Prostate gland (tissue), 2 donors: ENCODE measurements at regions not wholly inside any gene's neighbourhood (a gene's known extent, or its start where the extent isn't known, plus 50 kb on each side); places are given as distances from the start of the nearest gene placed in this dataset.

Experiments used
- DNase-seq: peaks from one replicate; pipeline ENCODE4 v3.0.0-alpha.2; 2019; ENCODE audit warnings: low spot score
- H3K27ac ChIP-seq, 2 donors: fragments of 200-600 bp; sonication (generic); 2 replicates each; pipeline ENCODE4 v1.5.1; 2017 to 2019
- H3K27me3 ChIP-seq: fragments of 200-600 bp; sonication (generic); replicated peaks from 2 replicates; pipeline ENCODE4 v1.5.1; 2019; ENCODE audit not compliant: insufficient read depth
- H3K36me3 ChIP-seq, 2 donors: fragments of 200-600 bp; sonication (generic); 1 replicate in 1 of 2; 2 replicates in 1 of 2; pipeline versions ENCODE4 v1.5.1 to v1.8.1; 2017 to 2019
- H3K4me1 ChIP-seq: fragments of 200-600 bp; sonication (generic); replicated peaks from 2 replicates; pipeline ENCODE4 v1.5.1; 2019
- H3K4me3 ChIP-seq, 2 donors: fragments of 200-600 bp; sonication (generic); 2 replicates each; pipeline ENCODE4 v1.5.1; 2017 to 2019
- H3K9me3 ChIP-seq: fragments of 200-600 bp; sonication (generic); 2 replicates; pipeline ENCODE4 v1.5.1; 2017
- CTCF ChIP-seq, 4 experiments: fragments of 200-600 bp in 2 of 4; fragments of 450-650 bp in 2 of 4; sonication (generic) in 2 of 4; IDR thresholded peaks; 1 replicate in 3 of 4; 2 replicates in 1 of 4; pipeline ENCODE4 v1.5.1; 2016 to 2019; ENCODE audit warnings: antibody characterized with exemption in 4 of 4, mild to moderate bottlenecking in 2 of 4, moderate library complexity in 2 of 4
- POLR2A ChIP-seq: fragments of 450-650 bp; IDR thresholded peaks from one replicate; pipeline ENCODE4 v1.6.1; 2016; ENCODE audit warnings: antibody characterized with exemption, mild to moderate bottlenecking
- POLR2AphosphoS5 ChIP-seq: sonication (generic); formaldehyde crosslinking; IDR thresholded peaks from one replicate; pipeline ENCODE4 v1.6.1; 2017; ENCODE audit warnings: antibody characterized with exemption
- WGBS: methylation state at CpG from one replicate; pipeline ENCODE4 v1.1.5; 2018; 5-methylcytosine and 5-hydroxymethylcytosine counted together
- intact Hi-C: fragments of 100-400 bp; cut with DNase I; formaldehyde crosslinking; loops from one replicate; pipeline ENCODE4 v1.14.2; 2022

DNA sequence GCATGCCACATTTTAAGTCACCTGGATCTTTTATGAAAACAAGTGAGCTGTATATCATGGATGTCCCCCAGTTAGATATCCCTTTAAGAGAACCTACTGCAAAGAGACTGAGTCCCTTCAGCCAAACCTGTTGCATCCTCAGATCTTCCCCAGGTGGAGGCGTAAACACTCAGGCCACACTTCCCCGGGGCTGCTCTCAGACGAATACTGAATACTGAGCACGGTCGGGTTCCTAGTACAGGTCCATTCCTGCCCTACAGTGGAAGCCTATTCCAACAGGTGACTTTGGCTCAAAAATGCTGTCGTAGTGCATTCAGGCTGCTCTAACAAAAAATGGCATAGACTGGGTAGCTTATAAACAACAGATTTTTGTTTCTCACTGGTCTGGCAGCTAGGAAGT is 320.2 kb upstream of the CLNK start:
- WGBS, result 61% methylated on average over 6 of the region's 6 CpGs
- Histone ChIP-seq H3K27ac (no peak overlapping the region), H3K27me3 (no peaks in the 10 kb centered on the region), H3K4me1 (no peaks in the 10 kb centered on the region), H3K36me3 (no peaks in the 10 kb centered on the region), H3K9me3 (no peaks in the 10 kb centered on the region), H3K4me3 (no peak overlapping the region)
- no peak for TF ChIP-seq POLR2AphosphoS5
- TF ChIP-seq POLR2A, result no peak
- intact Hi-C loops, result no loop called here
- no peak for DNase-seq

GRCh38 chr4:11002961-11003360 is 318.4 kb upstream of the CLNK start:
- H3K27ac ChIP-seq, result no peak overlapping the region
- no peaks in the 10 kb centered on the region for H3K36me3 ChIP-seq
- no peaks in the 10 kb centered on the region for H3K27me3 ChIP-seq
- H3K9me3 ChIP-seq, result no peaks in the 10 kb centered on the region
- no peaks in the 10 kb centered on the region for H3K4me1 ChIP-seq
- intact Hi-C loops, result no loop called here
- 88% methylated on average over 2 of the region's 2 CpGs for WGBS
- DNase-seq, result no peak
- no peak overlapping the region for H3K4me3 ChIP-seq
- TF ChIP-seq POLR2A (no peak), CTCF (IDR thresholded peaks at IDR 0.05) (no peak), POLR2AphosphoS5 (no peak)

GRCh38 chr4:10998846-10999245 is 314.3 kb upstream of the CLNK start:
- H3K27me3 ChIP-seq, result no peaks in the 10 kb centered on the region
- TF ChIP-seq POLR2AphosphoS5 (no peak), POLR2A (no peak), CTCF (IDR thresholded peaks at IDR 0.05) (no peak)
- H3K9me3 ChIP-seq, result no peaks in the 10 kb centered on the region
- no peak for DNase-seq
- intact Hi-C loops, result no loop called here
- H3K27ac ChIP-seq, result no peak overlapping the region
- no peak overlapping the region for H3K4me3 ChIP-seq
- no peaks in the 10 kb centered on the region for H3K36me3 ChIP-seq
- no peaks in the 10 kb centered on the region for H3K4me1 ChIP-seq
- 88% methylated on average over 1 of the region's 1 CpG for WGBS

DNA sequence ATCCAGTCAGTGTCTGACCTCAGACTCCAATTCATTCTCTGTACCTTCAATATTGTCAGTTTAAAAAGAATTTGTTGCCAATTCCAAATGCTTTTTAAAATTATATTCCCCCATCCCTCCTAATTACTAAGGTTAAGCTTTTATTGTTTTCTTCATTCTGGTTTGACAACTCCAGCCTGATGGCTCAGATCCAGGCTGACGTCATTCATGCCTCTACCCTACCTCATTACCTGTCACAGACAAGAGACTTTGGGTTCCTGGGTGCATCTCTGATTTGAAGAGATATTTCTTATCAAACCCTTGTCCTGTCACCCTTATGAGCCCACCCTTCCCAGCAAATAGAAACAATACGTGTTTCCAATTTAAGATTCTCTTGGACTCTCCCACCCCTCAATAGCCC is 300.2 kb upstream of the CLNK start:
- no peak overlapping the region for H3K4me3 ChIP-seq
- no peaks in the 10 kb centered on the region for H3K9me3 ChIP-seq
- no peaks in the 10 kb centered on the region for H3K4me1 ChIP-seq
- no peak for DNase-seq
- H3K36me3 ChIP-seq, result no peaks in the 10 kb centered on the region
- no peak overlapping the region for H3K27ac ChIP-seq
- TF ChIP-seq CTCF (IDR thresholded peaks at IDR 0.05) (no peak), POLR2AphosphoS5 (no peak), POLR2A (no peak)
- no peaks in the 10 kb centered on the region for H3K27me3 ChIP-seq
- intact Hi-C loops, result no loop called here
- WGBS, result 67% methylated on average over 2 of the region's 2 CpGs

DNA sequence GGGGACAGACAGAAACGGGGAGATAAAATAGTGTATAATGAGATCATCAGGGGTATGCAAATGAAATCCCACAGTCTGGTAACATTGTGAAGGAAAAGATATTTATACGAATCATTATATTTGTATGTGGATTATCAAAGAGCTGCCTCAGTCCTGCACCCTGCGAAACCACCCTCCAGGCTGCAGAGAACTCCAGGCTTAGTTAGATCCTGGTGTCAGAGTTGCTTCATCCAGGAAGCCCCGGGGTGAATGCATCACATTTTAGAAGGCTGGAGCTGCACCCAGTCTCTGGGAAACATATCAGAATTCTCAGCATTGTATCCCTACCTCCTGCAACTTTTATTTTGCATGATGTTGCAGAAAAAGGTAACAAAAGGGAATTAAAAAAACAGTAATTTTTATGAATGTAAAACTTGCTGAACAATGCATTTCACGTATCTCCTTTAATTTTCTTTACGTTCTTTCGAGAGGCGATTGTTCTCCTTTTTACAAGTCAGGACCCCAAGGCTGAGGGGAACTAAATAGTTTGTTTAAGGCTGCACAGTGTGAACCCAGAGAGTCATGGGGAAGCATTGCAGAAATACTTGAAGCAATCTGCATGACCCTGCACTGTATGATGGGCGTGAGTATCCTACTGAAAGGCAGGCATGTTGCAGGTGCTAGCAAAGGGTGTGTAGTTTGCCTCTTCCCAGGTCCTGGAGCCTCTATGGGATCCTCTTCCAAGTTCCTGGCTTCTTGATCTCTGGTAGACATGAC is 299.5 kb upstream of the CLNK start:
- intact Hi-C loops, result no loop called here
- Histone ChIP-seq H3K27ac (no peak overlapping the region), H3K4me3 (no peak overlapping the region), H3K4me1 (no peaks in the 10 kb centered on the region), H3K9me3 (no peaks in the 10 kb centered on the region), H3K27me3 (no peaks in the 10 kb centered on the region), H3K36me3 (no peaks in the 10 kb centered on the region)
- WGBS, result 85% methylated on average over 9 of the region's 9 CpGs
- no peak for TF ChIP-seq POLR2A
- TF ChIP-seq POLR2AphosphoS5, result no peak
- no peak for TF ChIP-seq CTCF (IDR thresholded peaks at IDR 0.05)
- DNase-seq, result no peak
